Ascending aorta (tissue), 2 donors: ENCODE measurements at regions not wholly inside any gene's neighbourhood (a gene's known extent, or its start where the extent isn't known, plus 50 kb on each side); places are given as distances from the start of the nearest gene placed in this dataset.
"Not testable (repeated sequence)": the region's sequence is repeated elsewhere in the genome, so short reads cannot be mapped to it uniquely, and the experiment has no call there.

Source experiments
- DNase-seq, 2 donors: peaks; one replicate each; pipeline ENCODE4 v3.0.0-alpha.2; 2019; ENCODE audit warnings: low spot score in 2 of 2
- H3K27ac ChIP-seq, 2 donors: fragments of 200-600 bp; sonication (generic); one replicate each; pipeline ENCODE4 v1.5.1; 2016 to 2017; ENCODE audit warnings: mild to moderate bottlenecking in 1 of 2
- H3K27me3 ChIP-seq: fragments of 200-600 bp; sonication (generic); one replicate; pipeline ENCODE4 v1.5.1; 2017
- H3K36me3 ChIP-seq, 2 donors: fragments of 200-600 bp; sonication (generic); one replicate each; pipeline ENCODE4 v1.5.1; 2016
- H3K4me1 ChIP-seq, 2 donors: fragments of 200-600 bp; sonication (generic); one replicate each; pipeline ENCODE4 v1.5.1; 2016 to 2017; ENCODE audit warnings: mild to moderate bottlenecking in 1 of 2
- H3K4me3 ChIP-seq, 2 donors: fragments of 200-600 bp; sonication (generic); one replicate each; pipeline ENCODE4 v1.5.1; 2016 to 2017; ENCODE audit warnings: mild to moderate bottlenecking in 1 of 2
- H3K9me3 ChIP-seq, 2 donors: fragments of 200-600 bp; sonication (generic); one replicate each; pipeline ENCODE4 v1.5.1; 2016
- CTCF ChIP-seq, 3 experiments: fragments of 200-600 bp in 2 of 3; fragments of 450-650 bp in 1 of 3; sonication (generic) in 2 of 3; IDR thresholded peaks; one replicate each; pipeline ENCODE4 v1.5.1; 2016 to 2019; ENCODE audit warnings: antibody characterized with exemption in 3 of 3, mild to moderate bottlenecking in 1 of 3, moderate library complexity in 1 of 3
- intact Hi-C: fragments of 100-400 bp; cut with DNase I; formaldehyde crosslinking; loops from one replicate; pipeline ENCODE4 v1.15.1; 2023

GRCh38 chr21:35982717-35983116 lies 77.6 kb downstream of the SETD4 start:
- H3K27ac ChIP-seq = no peak overlapping the region

GRCh38 chr21:35981514-35982070 lies 78.7 kb downstream of the SETD4 start:
- no peaks in the 10 kb centered on the region for H3K36me3 ChIP-seq
- H3K9me3 ChIP-seq = no peaks in the 10 kb centered on the region
- no peak overlapping the region for H3K27ac ChIP-seq
- no peaks in the 10 kb centered on the region for H3K4me1 ChIP-seq
- TF ChIP-seq CTCF (IDR thresholded peaks at IDR 0.05) = no peak
- intact Hi-C loops = no loop called here
- no peaks in the 10 kb centered on the region for H3K27me3 ChIP-seq
- DNase-seq = no peak
- H3K4me3 ChIP-seq = no peak overlapping the region

More at GRCh38 chr21:35982717-35983116, 77.6 kb downstream of the SETD4 start:
- no peak for TF ChIP-seq CTCF (IDR thresholded peaks at IDR 0.05)
- intact Hi-C loops = no loop called here
- H3K4me3 ChIP-seq = no peak overlapping the region
- H3K9me3 ChIP-seq = no peaks in the 10 kb centered on the region
- H3K4me1 ChIP-seq = no peaks in the 10 kb centered on the region
- H3K36me3 ChIP-seq = no peaks in the 10 kb centered on the region
- no peak for DNase-seq
- no peaks in the 10 kb centered on the region for H3K27me3 ChIP-seq

- Histone ChIP-seq H3K27me3 (no peaks in the 10 kb centered on the region), H3K36me3 (no peaks in the 10 kb centered on the region), H3K4me1 (no peaks in the 10 kb centered on the region), H3K9me3 (no peaks in the 10 kb centered on the region), H3K4me3 (no peak overlapping the region), H3K27ac (no peak overlapping the region)
- no peak for TF ChIP-seq CTCF (IDR thresholded peaks at IDR 0.05)
- intact Hi-C loops = no loop called here
- no peak for DNase-seq
Observed at GRCh38 chr21:35980821-35981220, 79.5 kb downstream of the SETD4 start.

- not testable (repeated sequence) for DNase-seq
Observed at GRCh38 chr21:35977860-35978259, 82.5 kb downstream of the SETD4 start.

GRCh38 chr21:35976929-35977328 lies 83.4 kb downstream of the SETD4 start:
- Histone ChIP-seq H3K27me3 (no peaks in the 10 kb centered on the region), H3K4me1 (no peaks in the 10 kb centered on the region), H3K4me3 (no peak overlapping the region), H3K36me3 (no peaks in the 10 kb centered on the region), H3K9me3 (no peaks in the 10 kb centered on the region), H3K27ac (no peak overlapping the region)
- no peak for DNase-seq
- intact Hi-C loops = no loop called here
- TF ChIP-seq CTCF (IDR thresholded peaks at IDR 0.05) = no peak

More at GRCh38 chr21:35977860-35978259, 82.5 kb downstream of the SETD4 start:
- intact Hi-C loops, H3K4me3 ChIP-seq, H3K9me3 ChIP-seq, H3K27me3 ChIP-seq, H3K4me1 ChIP-seq, H3K27ac ChIP-seq, H3K36me3 ChIP-seq: not testable (repeated sequence)

- no peaks in the 10 kb centered on the region for H3K36me3 ChIP-seq
- DNase-seq = no peak
- H3K27me3 ChIP-seq = no peaks in the 10 kb centered on the region
- no peak for TF ChIP-seq CTCF (IDR thresholded peaks at IDR 0.05)
- no peak overlapping the region for H3K4me3 ChIP-seq
- H3K9me3 ChIP-seq = no peaks in the 10 kb centered on the region
- no peaks in the 10 kb centered on the region for H3K4me1 ChIP-seq
- intact Hi-C loops = no loop called here
- H3K27ac ChIP-seq = no peak overlapping the region
Observed at GRCh38 chr21:35976481-35976880, 83.8 kb downstream of the SETD4 start.
